Putamen (tissue), 1 donor: ENCODE measurements at regions not wholly inside any gene's neighbourhood (a gene's known extent, or its start where the extent isn't known, plus 50 kb on each side); places are given as distances from the start of the nearest gene placed in this dataset.
"Not testable (repeated sequence)": the region's sequence is repeated elsewhere in the genome, so short reads cannot be mapped to it uniquely, and the experiment has no call there.

Experiments
- DNase-seq: peaks from one replicate; pipeline ENCODE4 v3.0.0-alpha.2; 2016; ENCODE audit warnings: low spot score

- no peak for DNase-seq
Observed at GRCh38 chr4:64014647-64015046, 394.6 kb downstream of the TECRL start.

DNA sequence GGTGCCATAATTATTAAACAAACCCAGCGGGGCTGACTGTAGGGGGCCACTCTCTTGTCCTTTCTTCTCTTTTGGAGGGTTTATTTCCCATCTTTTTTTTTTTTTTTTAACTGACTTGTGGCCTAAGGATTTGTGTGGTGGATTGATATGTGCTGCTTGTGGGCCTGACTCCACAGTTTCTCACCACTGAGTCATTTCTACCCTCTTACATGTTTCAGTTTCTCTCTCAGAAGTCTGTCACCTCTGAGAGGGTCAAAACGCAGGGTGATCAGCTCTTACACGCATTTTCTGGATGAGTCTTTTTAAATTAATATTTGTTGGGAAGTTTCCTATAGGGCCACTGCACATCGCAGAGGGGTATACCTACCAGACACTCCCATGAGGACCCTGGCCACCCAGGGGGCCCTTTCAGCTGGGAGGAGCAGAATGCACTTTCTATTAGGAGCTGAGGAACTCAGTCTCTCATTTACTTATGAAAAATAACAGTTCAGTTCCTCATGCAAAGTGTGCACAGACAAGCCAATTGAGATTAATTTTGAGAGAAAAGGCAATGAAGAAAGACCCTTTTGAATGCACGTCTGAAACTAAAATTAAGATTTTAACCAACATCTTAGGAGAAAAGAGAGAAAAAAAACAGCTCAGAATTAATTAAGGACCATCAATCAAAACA, 407.9 kb downstream of the TECRL start:
- DNase-seq, result no peak

DNA sequence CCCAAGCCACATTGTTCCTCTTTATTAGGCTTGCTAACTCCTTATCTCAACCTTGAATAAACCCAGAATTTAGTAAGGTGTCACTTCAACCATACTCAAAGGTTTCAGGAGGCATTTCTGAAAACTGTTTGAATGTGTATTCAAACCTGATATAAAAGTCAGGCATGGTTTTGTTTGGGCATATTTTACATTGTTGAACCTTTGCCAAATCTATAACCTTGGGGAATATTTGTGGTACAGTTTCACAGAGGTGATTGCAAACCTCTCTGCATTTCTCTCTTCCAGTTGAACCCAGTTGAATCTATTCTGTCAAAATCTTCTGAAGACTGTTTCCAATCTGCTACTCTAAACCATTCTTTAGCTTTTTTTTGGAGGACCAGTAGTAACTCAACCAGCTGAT, 409.0 kb downstream of the TECRL start:
- no peak for DNase-seq

- DNase-seq, result no peak
Observed at GRCh38 chr4:63986253-63986652, 423.0 kb downstream of the TECRL start.

- DNase-seq, result no peak
Observed at GRCh38 chr4:63983224-63983623, 426.0 kb downstream of the TECRL start.

DNA sequence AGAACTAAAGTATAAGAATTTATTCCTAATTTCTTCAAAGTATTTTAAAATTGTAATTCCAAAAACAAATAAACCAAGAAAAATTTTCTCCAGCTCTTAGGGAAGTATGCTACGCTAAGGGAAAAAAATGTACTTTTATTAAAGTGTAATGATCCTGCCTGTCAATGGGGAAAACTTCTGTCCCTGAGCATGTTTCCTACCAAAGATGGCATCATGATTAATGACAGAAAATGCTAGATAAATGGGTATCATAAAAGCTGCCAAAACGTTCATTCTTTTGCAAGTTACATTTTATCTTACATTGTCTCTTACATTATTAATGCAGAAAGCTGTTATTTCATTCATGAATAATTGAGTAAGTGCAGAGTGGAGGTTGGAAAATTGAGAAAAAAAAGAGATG, 443.4 kb downstream of the TECRL start:
- DNase-seq, result no peak

GRCh38 chr4:63942706-63943286, 466.5 kb downstream of the TECRL start:
- DNase-seq, result not testable (repeated sequence)

GRCh38 chr4:63937961-63938360, 471.3 kb downstream of the TECRL start:
- no peak for DNase-seq

GRCh38 chr4:63922146-63922545, 487.1 kb downstream of the TECRL start:
- no peak for DNase-seq

GRCh38 chr4:63921561-63921960, 487.7 kb downstream of the TECRL start:
- DNase-seq, result no peak

GRCh38 chr4:63919636-63920365, 489.4 kb downstream of the TECRL start:
- DNase-seq, result no peak

DNA sequence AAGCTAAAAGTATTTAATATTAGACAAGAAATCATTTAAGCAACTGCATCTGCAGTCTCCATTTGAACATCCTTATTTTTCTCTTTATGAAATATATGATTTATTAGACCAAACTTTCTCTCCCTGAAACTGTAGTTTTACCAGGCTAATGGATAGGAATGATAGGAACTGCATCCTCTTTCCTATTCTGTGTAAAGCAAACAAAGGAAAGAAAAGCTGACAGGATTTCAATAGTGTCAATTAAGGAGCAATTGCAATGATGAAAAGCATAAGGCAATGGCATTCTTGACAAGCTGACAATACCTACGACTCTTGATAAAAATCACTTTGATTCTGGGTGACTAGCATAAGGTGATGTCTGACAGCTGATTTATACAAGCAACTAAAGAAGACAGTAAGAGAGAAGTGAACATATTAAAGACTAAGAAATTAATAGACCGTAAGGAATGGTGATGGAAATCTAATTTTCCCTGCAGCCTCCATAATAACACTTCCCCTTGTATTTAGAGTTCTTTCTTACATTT, 502.5 kb downstream of the TECRL start:
- DNase-seq, result no peak

DNA sequence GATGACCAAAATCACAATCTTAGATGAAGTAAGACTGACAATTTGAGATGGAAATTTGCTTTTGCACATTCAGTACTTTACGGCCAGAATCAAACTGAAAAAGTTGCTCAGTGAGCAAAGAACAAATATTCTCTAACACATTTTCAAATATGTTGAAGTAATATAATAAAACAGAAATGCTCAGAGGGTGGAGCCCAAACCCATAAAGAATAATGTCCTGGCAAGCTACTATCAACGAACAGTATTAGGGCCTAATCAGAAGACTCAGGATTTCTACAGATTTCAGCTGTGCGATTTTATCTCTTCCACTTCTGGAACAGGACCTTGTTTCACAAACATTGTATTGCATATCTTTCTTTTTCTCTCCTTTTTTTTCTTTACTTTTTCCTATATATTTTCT, 505.0 kb downstream of the TECRL start:
- no peak for DNase-seq

DNA sequence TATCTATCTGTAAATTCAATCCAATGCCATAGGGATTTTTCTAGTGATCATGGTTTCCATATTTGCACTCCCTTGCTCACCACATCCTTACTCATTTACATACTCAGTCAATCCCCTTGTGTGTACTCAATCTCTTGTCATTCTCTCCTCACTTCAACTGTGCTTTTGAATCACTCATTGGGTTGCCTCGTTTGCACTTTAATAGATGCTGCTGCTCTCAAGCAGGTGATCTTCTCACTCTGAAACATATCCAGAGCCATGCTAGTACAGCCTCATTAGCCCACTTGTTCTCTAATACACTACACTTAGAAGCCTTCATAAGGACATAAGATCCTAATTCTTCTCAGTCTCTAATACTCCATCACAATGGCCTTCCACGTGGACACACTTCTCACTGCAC, 507.9 kb downstream of the TECRL start:
- no peak for DNase-seq

GRCh38 chr4:63898961-63899360, 510.3 kb downstream of the TECRL start:
- DNase-seq, result no peak

- no peak for DNase-seq
Observed at GRCh38 chr4:63894161-63894560, 515.1 kb downstream of the TECRL start.

DNA sequence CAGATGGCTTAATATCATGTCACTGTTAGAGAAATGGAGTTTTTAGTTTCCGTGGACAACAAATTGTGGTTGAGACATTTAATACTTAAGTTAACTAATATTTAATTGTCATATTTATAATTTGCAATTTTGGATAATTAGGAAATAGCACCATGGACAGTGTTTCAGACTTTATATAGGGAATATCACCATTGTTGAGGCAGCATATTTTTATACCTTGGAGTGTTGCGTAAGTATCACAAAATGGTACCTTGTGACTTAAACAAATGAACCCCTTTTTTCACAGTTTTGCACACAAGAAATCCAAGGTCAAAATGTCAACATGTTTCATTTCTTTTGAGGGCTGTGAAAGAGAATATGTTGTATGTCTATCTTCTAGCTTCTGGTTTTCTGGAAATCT, 539.9 kb downstream of the TECRL start:
- no peak for DNase-seq

GRCh38 chr4:63851496-63851895, 557.8 kb downstream of the TECRL start:
- DNase-seq, result no peak

GRCh38 chr4:63841266-63841665, 568.0 kb downstream of the TECRL start:
- no peak for DNase-seq

DNA sequence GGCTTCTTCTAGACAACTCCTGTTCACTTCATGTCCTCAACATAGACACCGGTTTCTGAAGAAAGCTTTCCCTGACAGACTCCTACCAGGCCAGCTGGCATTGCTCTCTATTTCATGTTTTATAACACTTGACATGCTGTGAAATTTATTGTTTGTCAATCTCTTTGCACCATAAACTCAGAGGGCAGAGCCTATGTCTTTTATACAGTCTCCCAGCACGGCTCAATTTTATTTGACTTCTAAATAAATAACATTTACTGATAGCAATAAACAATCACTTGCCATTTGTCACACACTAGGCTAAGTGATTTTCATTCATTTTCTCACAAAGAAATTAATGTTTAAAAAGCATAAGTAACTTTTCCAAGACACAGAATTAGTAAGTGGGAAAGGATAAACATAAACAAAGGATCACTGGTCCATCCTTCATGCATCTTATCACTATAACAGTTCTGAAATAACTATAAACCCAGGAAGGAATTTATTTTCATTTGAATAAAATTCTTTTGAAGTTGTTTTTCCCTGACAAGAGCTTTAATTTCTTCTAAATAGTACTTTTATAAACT, 577.6 kb downstream of the TECRL start:
- no peak for DNase-seq

GRCh38 chr4:63817196-63817865, 591.9 kb downstream of the TECRL start:
- no peak for DNase-seq
